ENCODE measurements at regions not wholly inside any gene's neighbourhood (a gene's known extent, or its start where the extent isn't known, plus 50 kb on each side); places are given as distances from the start of the nearest gene placed in this dataset.

DNA sequence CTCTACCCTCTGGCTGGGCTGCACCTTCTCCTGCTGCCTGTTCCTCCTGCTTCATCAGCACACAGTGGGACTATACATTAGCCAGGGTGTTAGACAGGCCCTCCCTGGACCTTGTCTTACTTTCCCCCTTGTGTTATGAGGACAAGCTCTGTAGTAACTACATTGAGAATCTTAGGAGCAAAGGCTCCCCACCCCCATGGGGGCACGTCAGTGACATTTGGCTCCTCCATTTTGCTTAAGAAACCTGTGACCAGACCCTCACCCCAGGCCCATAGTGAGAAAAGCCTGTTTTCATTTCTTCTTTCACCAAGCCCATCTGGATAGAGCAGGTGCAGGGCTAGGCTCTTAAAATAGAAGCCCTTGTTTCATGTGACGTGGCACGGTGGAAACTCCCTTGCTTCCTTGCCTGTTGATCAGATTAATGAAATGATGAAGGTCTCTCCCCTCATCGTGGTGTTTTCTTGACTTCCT lies 146.7 kb downstream of the RPIA start:
- no peak overlapping the region for H3K4me3 ChIP-seq (ENCODE audit: low read length)
- no peak for DNase-seq (ENCODE audit: low read depth)
- TF ChIP-seq, protein P1, sequence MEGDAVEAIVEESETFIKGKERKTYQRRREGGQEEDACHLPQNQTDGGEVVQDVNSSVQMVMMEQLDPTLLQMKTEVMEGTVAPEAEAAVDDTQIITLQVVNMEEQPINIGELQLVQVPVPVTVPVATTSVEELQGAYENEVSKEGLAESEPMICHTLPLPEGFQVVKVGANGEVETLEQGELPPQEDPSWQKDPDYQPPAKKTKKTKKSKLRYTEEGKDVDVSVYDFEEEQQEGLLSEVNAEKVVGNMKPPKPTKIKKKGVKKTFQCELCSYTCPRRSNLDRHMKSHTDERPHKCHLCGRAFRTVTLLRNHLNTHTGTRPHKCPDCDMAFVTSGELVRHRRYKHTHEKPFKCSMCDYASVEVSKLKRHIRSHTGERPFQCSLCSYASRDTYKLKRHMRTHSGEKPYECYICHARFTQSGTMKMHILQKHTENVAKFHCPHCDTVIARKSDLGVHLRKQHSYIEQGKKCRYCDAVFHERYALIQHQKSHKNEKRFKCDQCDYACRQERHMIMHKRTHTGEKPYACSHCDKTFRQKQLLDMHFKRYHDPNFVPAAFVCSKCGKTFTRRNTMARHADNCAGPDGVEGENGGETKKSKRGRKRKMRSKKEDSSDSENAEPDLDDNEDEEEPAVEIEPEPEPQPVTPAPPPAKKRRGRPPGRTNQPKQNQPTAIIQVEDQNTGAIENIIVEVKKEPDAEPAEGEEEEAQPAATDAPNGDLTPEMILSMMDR (conservative IDR thresholded peaks at IDR 0.05; ENCODE audit: low read depth, low read length), result no peak

- TF ChIP-seq, protein P1 (conservative IDR thresholded peaks at IDR 0.05; ENCODE audit: low read depth, low read length), result no peak
- H3K4me3 ChIP-seq (ENCODE audit: low read length), result no peak overlapping the region
- no peak for DNase-seq (ENCODE audit: low read depth)
These were observed 149.9 kb downstream of the RPIA start for GRCh38 chr2:88841224-88841929.

DNA sequence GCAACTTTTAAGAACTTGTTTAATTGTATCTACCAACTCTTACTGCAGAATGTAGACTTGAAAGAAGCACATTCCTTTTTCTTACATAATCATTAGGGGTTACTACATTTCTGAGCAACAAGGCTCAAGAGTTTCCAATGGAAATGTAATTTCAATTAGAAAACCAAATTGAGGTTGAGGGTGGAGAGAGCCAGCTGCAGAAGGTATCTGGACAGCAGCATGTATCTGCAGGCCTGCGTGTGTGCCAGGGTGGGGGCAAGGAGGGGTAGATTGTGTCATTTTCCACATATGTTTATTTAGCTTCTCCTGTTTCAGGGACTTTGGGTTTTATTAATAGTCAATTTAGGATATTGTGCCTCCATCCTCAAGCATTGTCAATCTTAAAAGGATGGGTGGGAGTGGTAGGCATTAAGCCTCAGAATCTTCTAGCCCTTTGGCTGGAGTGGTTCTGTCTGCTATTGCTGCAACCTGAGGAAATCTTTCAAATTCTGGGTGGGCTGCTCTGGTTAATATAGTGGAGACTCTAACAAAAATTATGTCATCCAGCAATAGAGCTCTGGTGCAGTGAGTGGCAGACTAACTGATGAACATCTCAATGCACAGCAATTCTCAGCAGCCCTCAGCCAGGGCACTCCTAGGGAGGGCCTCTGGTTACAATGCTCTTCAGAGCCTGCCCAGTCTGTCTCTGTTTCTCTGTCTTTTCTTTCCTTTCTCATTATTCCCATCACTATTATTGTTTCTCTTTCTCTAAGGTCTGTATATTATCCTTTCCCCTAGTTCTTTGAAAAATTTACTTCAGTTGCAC lies 151.4 kb downstream of the RPIA start:
- TF ChIP-seq, protein P1 (conservative IDR thresholded peaks at IDR 0.05; ENCODE audit: low read depth, low read length), result no peak
- no peak for DNase-seq (ENCODE audit: low read depth)
- no peak overlapping the region for H3K4me3 ChIP-seq (ENCODE audit: low read length)

GRCh38 chr2:88843651-88844050 lies 152.2 kb downstream of the RPIA start:
- DNase-seq (ENCODE audit: low read depth), result no peak
- TF ChIP-seq, protein P1 (conservative IDR thresholded peaks at IDR 0.05; ENCODE audit: low read depth, low read length), result no peak
- no peak overlapping the region for H3K4me3 ChIP-seq (ENCODE audit: low read length)

- no peak for DNase-seq (ENCODE audit: low read depth)
- H3K4me3 ChIP-seq (ENCODE audit: low read length), result no peak overlapping the region
- TF ChIP-seq, protein P1 (conservative IDR thresholded peaks at IDR 0.05; ENCODE audit: low read depth, low read length), result no peak
These were observed 153.5 kb downstream of the RPIA start for GRCh38 chr2:88844960-88845359.

DNA sequence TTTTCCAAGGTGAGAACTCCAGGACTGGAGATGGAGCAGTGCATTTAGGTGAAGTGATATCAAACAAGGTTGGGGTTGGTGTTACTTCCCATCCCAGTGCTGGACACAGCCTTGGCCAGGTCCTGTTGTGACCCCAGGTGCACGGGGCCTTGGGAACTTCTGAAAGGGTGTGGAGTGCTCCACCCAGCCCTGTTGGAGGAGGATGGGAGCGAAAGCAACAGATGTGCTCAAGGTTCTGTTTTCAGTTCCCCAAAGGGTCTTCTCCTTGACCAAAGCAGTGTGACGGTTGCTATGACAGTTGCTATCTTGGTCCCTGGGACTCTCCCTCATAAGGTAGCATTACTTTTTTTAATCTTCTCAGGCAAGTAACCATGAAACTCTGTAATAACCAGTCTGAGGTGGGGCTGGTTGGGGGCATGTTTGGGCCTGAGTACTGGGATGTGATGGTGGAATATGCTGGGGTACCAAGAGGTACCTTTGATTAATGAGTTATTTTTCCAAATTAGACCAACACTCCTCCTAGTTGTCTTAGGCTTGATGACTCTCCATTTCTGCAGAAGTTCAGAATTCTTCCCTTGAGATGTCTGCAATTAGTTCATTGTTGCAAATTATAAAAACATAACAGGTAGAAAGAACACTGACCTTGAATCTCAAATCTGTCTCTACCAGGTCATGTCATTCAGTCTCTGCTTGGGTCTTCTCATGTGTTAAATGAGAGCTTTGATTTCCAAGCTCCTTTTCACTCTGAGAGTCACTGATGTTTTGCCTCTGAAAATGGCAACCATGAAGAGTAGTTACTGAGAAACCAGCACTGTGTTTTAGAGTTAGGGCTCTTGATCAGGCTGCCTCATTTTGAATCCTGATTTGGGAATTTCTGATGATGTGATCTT lies 154.5 kb downstream of the RPIA start:
- no peak for DNase-seq (ENCODE audit: low read depth)
- no peak overlapping the region for H3K4me3 ChIP-seq (ENCODE audit: low read length)
- TF ChIP-seq, protein P1 (conservative IDR thresholded peaks at IDR 0.05; ENCODE audit: low read depth, low read length), result no peak

All from retinal pigment epithelial cell (primary cell).